ENCODE measurements at regions not wholly inside any gene's neighbourhood (a gene's known extent, or its start where the extent isn't known, plus 50 kb on each side); places are given as distances from the start of the nearest gene placed in this dataset.

- DNase-seq (ENCODE audit: low read depth, low spot score), result no peak
- no peak overlapping the region for H3K27ac ChIP-seq (ENCODE audit: low read length)
- no CpG with 5 or more reads among the region's 1 CpG for WGBS (ENCODE audit: insufficient coverage, insufficient read length)
Measured at GRCh38 chr1:188065917-188066316, 1237.2 kb downstream of the PLA2G4A start.

DNA sequence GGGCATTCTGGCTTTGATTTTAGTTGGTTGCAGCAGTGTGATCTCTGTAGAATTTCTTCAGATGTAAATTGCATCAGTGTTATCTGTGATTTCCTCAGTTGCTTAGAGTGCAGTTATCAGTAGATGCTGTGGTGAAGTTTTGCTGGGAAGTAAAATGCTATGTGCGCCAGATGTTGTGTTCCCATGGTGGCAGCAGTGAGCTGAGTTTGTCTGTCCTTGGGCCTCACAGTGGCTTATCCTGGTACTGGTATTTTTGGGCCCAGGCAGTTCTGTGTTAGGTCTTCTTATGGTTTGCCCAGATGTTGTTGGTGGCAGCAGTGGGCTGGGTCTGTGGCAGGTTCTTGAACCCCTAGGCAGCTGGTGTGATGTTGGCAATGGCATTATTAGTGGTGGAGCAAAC is 1242.1 kb downstream of the PLA2G4A start:
- DNase-seq (ENCODE audit: low read depth, low spot score), result no peak
- Histone ChIP-seq H3K9me3 (ENCODE audit: control insufficient read depth, insufficient read depth, low read length) (no peaks in the 10 kb centered on the region), H3K27me3 (ENCODE audit: control insufficient read depth, insufficient read depth, low read length) (no peaks in the 10 kb centered on the region), H3K36me3 (ENCODE audit: control insufficient read depth, insufficient read depth, low read length) (no peaks in the 10 kb centered on the region), H3K4me1 (ENCODE audit: control insufficient read depth, insufficient read depth, low read length) (no peaks in the 10 kb centered on the region), H3K27ac (ENCODE audit: low read length) (no peak overlapping the region), H3K4me3 (ENCODE audit: low read length) (no peak overlapping the region)
- WGBS (ENCODE audit: insufficient coverage, insufficient read length), result no CpG with 5 or more reads among the region's 1 CpG

More at GRCh38 chr1:188065917-188066316, 1237.2 kb downstream of the PLA2G4A start:
- H3K4me1 ChIP-seq (ENCODE audit: control insufficient read depth, insufficient read depth, low read length), result no peaks in the 10 kb centered on the region
- H3K27me3 ChIP-seq (ENCODE audit: control insufficient read depth, insufficient read depth, low read length), result no peaks in the 10 kb centered on the region
- H3K36me3 ChIP-seq (ENCODE audit: control insufficient read depth, insufficient read depth, low read length), result no peaks in the 10 kb centered on the region
- H3K9me3 ChIP-seq (ENCODE audit: control insufficient read depth, insufficient read depth, low read length), result no peaks in the 10 kb centered on the region
- H3K4me3 ChIP-seq (ENCODE audit: low read length), result no peak overlapping the region

DNA sequence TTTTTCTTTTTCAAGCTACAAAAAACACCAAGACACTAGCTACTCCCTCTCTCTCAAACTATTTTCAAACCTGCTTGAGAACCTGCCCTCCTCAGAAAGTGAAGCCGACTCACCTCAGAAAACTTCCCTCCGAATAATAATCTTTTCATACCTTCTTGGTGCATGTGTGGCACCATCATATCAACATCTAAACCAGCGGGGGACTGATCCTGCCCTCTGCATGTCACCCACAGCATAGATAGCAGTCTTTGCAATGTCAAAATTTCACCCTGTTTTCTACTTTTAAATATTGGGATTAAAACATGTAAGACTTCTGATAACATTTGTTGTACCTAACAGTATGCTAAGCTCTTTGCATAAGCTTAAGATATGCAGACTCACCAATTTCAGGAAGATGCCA is 1260.3 kb downstream of the PLA2G4A start:
- Histone ChIP-seq H3K9me3 (ENCODE audit: control insufficient read depth, insufficient read depth, low read length) (no peaks in the 10 kb centered on the region), H3K4me1 (ENCODE audit: control insufficient read depth, insufficient read depth, low read length) (peaks cover 2% of the 10 kb centered on the region; the same call in 1 of the 2 replicates), H3K27me3 (ENCODE audit: control insufficient read depth, insufficient read depth, low read length) (no peaks in the 10 kb centered on the region), H3K4me3 (ENCODE audit: low read length) (no peak overlapping the region), H3K36me3 (ENCODE audit: control insufficient read depth, insufficient read depth, low read length) (no peaks in the 10 kb centered on the region), H3K27ac (ENCODE audit: low read length) (no peak overlapping the region)
- no CpG with 5 or more reads among the region's 3 CpGs for WGBS (ENCODE audit: insufficient coverage, insufficient read length)
- DNase-seq (ENCODE audit: low read depth, low spot score), result no peak

DNA sequence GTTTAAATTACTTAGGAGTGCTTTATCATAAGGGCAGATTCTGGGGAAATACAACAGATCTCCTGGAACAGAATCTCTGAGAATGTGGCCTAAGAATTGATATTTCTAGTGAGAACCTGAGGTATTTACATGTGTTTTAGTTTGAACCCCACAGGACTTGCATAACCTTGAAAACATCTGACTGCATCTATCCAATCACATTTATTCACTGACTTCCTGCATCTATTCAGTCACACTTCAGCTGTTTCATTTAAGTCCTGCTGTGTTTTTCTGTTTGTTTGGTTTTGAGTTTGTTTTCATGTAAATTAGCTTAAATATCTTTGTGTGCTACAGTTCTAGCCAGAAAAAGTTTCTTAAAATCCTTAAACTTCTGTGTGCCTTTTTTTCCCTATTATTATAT is 1260.7 kb downstream of the PLA2G4A start:
- H3K36me3 ChIP-seq (ENCODE audit: control insufficient read depth, insufficient read depth, low read length), result no peaks in the 10 kb centered on the region
- H3K4me3 ChIP-seq (ENCODE audit: low read length), result no peak overlapping the region
- no peak overlapping the region for H3K27ac ChIP-seq (ENCODE audit: low read length)
- no peak for DNase-seq (ENCODE audit: low read depth, low spot score)
- H3K4me1 ChIP-seq (ENCODE audit: control insufficient read depth, insufficient read depth, low read length), result peaks cover 2% of the 10 kb centered on the region; the same call in 1 of the 2 replicates
- H3K9me3 ChIP-seq (ENCODE audit: control insufficient read depth, insufficient read depth, low read length), result no peaks in the 10 kb centered on the region
- no peaks in the 10 kb centered on the region for H3K27me3 ChIP-seq (ENCODE audit: control insufficient read depth, insufficient read depth, low read length)

- H3K4me1 ChIP-seq (ENCODE audit: control insufficient read depth, insufficient read depth, low read length), result no peaks in the 10 kb centered on the region
- no peak for DNase-seq (ENCODE audit: low read depth, low spot score)
- H3K4me3 ChIP-seq (ENCODE audit: low read length), result no peak overlapping the region
- no peaks in the 10 kb centered on the region; the same call in 1 of the 2 replicates for H3K9me3 ChIP-seq (ENCODE audit: control insufficient read depth, insufficient read depth, low read length)
- no peaks in the 10 kb centered on the region for H3K36me3 ChIP-seq (ENCODE audit: control insufficient read depth, insufficient read depth, low read length)
- no peaks in the 10 kb centered on the region for H3K27me3 ChIP-seq (ENCODE audit: control insufficient read depth, insufficient read depth, low read length)
- no peak overlapping the region for H3K27ac ChIP-seq (ENCODE audit: low read length)
Measured at GRCh38 chr1:188096521-188096920, 1267.8 kb downstream of the PLA2G4A start.

DNA sequence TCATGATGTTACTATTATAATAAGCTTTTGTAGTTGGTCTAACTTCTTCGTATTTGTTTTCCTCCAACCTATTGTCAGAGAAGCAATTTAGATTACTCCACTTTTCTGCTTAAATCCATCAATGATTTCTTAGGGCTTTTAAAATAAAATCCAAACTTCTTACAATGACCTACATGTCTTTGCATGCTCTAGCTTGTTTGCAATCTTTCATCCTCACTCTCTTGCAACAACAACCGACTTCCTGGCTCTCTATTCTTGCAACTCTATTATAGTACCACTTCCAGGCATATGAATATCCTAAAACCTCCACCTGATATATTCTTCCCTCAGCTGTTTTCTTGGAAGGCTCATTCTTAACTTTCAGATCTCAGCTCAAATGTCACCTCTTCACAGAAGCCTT is 1288.7 kb downstream of the PLA2G4A start:
- Histone ChIP-seq H3K9me3 (ENCODE audit: control insufficient read depth, insufficient read depth, low read length) (no peaks in the 10 kb centered on the region), H3K27me3 (ENCODE audit: control insufficient read depth, insufficient read depth, low read length) (no peaks in the 10 kb centered on the region), H3K4me3 (ENCODE audit: low read length) (no peak overlapping the region), H3K36me3 (ENCODE audit: control insufficient read depth, insufficient read depth, low read length) (no peaks in the 10 kb centered on the region), H3K27ac (ENCODE audit: low read length) (no peak overlapping the region), H3K4me1 (ENCODE audit: control insufficient read depth, insufficient read depth, low read length) (no peaks in the 10 kb centered on the region)
- DNase-seq (ENCODE audit: low read depth, low spot score), result no peak
- no CpG with 5 or more reads among the region's 2 CpGs for WGBS (ENCODE audit: insufficient coverage, insufficient read length)

DNA sequence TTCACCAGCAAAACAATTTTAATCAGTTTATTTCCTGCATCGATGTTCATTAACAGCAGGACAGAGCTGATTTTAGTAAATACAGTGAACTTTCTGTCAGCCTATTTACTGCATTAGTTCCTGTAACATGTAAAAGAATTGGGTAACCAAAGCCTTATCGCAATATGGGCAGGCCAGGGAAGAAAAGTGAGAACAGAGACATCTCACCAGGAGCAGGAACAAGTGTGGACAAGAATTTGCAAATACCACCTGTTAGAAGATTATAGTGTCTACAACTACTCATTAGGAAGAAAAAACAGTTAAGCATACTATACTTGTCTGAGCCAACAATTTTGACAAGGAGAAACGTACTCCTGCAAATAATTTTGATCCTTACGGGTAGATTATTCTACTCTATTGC is 1293.9 kb downstream of the PLA2G4A start:
- Histone ChIP-seq H3K4me1 (ENCODE audit: control insufficient read depth, insufficient read depth, low read length) (no peaks in the 10 kb centered on the region), H3K27ac (ENCODE audit: low read length) (no peak overlapping the region), H3K27me3 (ENCODE audit: control insufficient read depth, insufficient read depth, low read length) (no peaks in the 10 kb centered on the region), H3K4me3 (ENCODE audit: low read length) (no peak overlapping the region), H3K9me3 (ENCODE audit: control insufficient read depth, insufficient read depth, low read length) (no peaks in the 10 kb centered on the region), H3K36me3 (ENCODE audit: control insufficient read depth, insufficient read depth, low read length) (no peaks in the 10 kb centered on the region)
- no CpG with 5 or more reads among the region's 4 CpGs for WGBS (ENCODE audit: insufficient coverage, insufficient read length)
- no peak for DNase-seq (ENCODE audit: low read depth, low spot score)

- Histone ChIP-seq H3K27me3 (ENCODE audit: control insufficient read depth, insufficient read depth, low read length) (no peaks in the 10 kb centered on the region), H3K27ac (ENCODE audit: low read length) (no peak overlapping the region), H3K4me3 (ENCODE audit: low read length) (no peak overlapping the region), H3K4me1 (ENCODE audit: control insufficient read depth, insufficient read depth, low read length) (no peaks in the 10 kb centered on the region), H3K9me3 (ENCODE audit: control insufficient read depth, insufficient read depth, low read length) (no peaks in the 10 kb centered on the region), H3K36me3 (ENCODE audit: control insufficient read depth, insufficient read depth, low read length) (no peaks in the 10 kb centered on the region)
- DNase-seq (ENCODE audit: low read depth, low spot score), result no peak
- WGBS (ENCODE audit: insufficient coverage, insufficient read length), result no CpG with 5 or more reads among the region's 1 CpG
Measured at GRCh38 chr1:188127507-188127906, 1298.8 kb downstream of the PLA2G4A start.

- no CpG with 5 or more reads among the region's 3 CpGs for WGBS (ENCODE audit: insufficient coverage, insufficient read length)
- H3K36me3 ChIP-seq (ENCODE audit: control insufficient read depth, insufficient read depth, low read length), result no peaks in the 10 kb centered on the region
- H3K27me3 ChIP-seq (ENCODE audit: control insufficient read depth, insufficient read depth, low read length), result no peaks in the 10 kb centered on the region
- no peak overlapping the region for H3K27ac ChIP-seq (ENCODE audit: low read length)
- H3K4me1 ChIP-seq (ENCODE audit: control insufficient read depth, insufficient read depth, low read length), result no peaks in the 10 kb centered on the region
- H3K9me3 ChIP-seq (ENCODE audit: control insufficient read depth, insufficient read depth, low read length), result no peaks in the 10 kb centered on the region
- H3K4me3 ChIP-seq (ENCODE audit: low read length), result no peak overlapping the region
- no peak for DNase-seq (ENCODE audit: low read depth, low spot score)
Measured at GRCh38 chr1:188128761-188129160, 1300.0 kb downstream of the PLA2G4A start.

GRCh38 chr1:188129856-188130838 is 1301.4 kb downstream of the PLA2G4A start:
- DNase-seq (ENCODE audit: low read depth, low spot score), result no peak
- Histone ChIP-seq H3K9me3 (ENCODE audit: control insufficient read depth, insufficient read depth, low read length) (no peaks in the 10 kb centered on the region), H3K4me3 (ENCODE audit: low read length) (no peak overlapping the region), H3K4me1 (ENCODE audit: control insufficient read depth, insufficient read depth, low read length) (no peaks in the 10 kb centered on the region), H3K27ac (ENCODE audit: low read length) (no peak overlapping the region), H3K27me3 (ENCODE audit: control insufficient read depth, insufficient read depth, low read length) (no peaks in the 10 kb centered on the region), H3K36me3 (ENCODE audit: control insufficient read depth, insufficient read depth, low read length) (no peaks in the 10 kb centered on the region)
- WGBS (ENCODE audit: insufficient coverage, insufficient read length), result no CpG with 5 or more reads among the region's 8 CpGs

GRCh38 chr1:188137221-188137620 is 1308.5 kb downstream of the PLA2G4A start:
- Histone ChIP-seq H3K4me3 (ENCODE audit: low read length) (no peak overlapping the region), H3K36me3 (ENCODE audit: control insufficient read depth, insufficient read depth, low read length) (no peaks in the 10 kb centered on the region), H3K27me3 (ENCODE audit: control insufficient read depth, insufficient read depth, low read length) (no peaks in the 10 kb centered on the region), H3K9me3 (ENCODE audit: control insufficient read depth, insufficient read depth, low read length) (no peaks in the 10 kb centered on the region), H3K27ac (ENCODE audit: low read length) (no peak overlapping the region), H3K4me1 (ENCODE audit: control insufficient read depth, insufficient read depth, low read length) (no peaks in the 10 kb centered on the region)
- no peak for DNase-seq (ENCODE audit: low read depth, low spot score)
- WGBS (ENCODE audit: insufficient coverage, insufficient read length), result no CpG with 5 or more reads among the region's 2 CpGs

All from iPS DF 6.9 (cell line).